Inflammatory macrophage treated with lipopolysaccharide for 1 hour (primary cell): ENCODE measurements at regions not wholly inside any gene's neighbourhood (a gene's known extent, or its start where the extent isn't known, plus 50 kb on each side); places are given as distances from the start of the nearest gene placed in this dataset.

Experiments used
- DNase-seq, 2 donors: peaks; one replicate each; pipeline ENCODE4 v3.0.0-alpha.2; 2020 to 2022

DNA sequence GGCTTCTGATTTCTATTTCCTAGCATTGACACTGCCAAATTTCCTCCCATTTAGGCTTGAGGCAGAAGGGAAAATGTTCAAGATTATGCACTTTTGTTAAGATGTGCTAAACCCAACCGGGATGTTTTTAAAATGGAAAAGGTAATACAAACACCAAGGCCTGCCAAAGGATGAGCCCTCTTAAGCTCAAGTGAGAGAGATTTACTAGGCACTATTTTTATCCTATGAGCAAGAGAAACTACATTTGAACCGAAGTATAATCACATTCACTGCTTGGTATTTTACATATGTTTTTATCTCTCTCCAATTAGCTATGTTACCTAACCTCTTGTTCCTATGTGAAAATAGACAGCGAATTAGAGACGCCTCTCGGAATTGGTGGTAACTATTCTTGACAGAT lies 295.8 kb downstream of the GABRB3 start:
- no peak for DNase-seq

DNA sequence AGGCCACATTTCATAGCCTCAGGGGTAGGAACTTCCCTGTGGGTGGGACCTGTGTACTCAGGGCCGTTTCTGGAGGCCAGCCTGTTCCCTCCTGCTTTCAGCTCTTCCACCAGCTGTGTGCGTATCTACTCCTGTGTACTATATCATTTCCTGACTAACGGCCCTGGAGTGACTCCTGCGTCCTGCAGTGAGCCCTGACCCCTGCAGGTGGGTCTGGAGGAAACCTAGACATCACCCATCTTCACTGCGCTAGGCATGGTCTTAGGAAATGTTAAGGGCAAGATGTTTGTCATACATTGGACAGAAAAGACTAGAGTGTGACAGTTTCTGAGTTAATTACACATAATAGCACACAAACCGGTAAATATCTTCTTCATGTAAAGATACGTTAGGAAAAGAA lies 297.3 kb downstream of the GABRB3 start:
- no peak for DNase-seq

DNA sequence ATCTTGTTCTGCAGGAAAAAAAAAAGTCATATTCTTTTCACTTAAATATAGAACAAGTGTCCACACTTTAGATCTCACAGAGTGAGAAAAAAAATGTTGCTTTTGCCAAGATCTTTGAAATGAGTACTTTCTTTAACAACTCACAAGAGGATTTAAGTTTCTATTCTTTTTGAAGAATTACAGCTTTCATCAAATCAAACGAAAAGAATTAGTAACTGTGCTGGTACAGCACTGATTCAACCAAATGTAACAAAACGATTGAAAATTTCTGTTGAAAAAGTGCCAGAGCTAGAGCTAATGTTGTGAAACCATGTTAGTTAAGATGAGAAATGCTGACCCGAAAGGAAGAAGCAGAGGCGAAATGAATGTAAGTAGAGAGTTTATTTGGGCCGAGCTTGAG lies 300.2 kb downstream of the GABRB3 start:
- no peak for DNase-seq

DNA sequence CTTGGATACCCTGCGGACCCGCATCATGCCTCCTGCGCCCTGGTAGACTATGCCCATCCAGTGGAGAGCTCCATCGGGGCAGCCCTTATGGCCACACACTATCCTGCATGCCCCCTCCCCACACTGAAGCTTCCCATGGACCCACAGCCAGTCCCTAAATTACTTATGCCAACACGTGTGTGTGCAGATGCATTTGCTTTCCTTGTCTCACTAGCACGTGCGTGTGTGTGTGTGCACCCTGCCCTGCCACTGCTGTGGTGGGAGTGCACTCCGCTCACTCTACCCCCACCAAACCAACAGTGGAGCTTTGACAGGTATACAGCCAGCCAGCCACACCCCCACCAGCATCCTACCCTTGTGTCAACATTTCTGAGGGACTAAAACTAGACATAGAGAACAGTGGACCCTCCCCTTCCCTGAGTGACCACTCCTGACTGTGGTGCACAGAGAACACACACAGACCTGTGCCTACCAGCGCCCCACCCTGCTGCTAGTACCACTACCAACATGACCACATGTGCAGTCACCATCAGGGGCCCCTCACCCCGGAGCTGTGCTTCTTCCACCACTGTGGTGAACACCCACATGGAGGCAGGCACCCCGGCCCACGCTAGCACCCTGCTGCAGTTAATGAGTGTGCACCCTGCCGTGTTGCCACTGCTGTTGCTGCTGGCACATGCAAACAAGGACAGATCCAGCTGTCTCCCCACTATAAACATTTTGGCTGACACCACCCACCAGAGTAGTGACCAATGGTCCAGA lies 310.8 kb downstream of the GABRB3 start:
- no peak for DNase-seq

DNA sequence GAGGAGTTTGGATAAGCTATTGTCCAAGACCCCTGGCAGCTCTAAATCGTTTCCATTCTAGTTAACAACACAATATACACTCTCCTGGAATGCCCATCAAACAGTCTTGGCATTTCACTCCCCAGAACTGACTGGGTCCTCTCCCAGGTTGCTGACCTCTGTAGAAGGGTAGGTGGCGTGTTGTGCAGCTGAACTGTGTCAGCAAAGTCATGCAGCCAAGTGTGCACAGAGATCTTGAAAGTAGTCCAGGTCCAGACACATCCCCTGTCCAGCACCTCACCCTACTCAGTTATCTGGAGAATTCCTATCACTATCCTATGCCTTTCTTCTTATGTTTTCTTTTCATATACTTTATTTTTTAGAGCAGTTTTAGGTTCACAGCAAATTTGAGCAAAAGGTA lies 312.7 kb downstream of the GABRB3 start:
- DNase-seq = no peak

DNA sequence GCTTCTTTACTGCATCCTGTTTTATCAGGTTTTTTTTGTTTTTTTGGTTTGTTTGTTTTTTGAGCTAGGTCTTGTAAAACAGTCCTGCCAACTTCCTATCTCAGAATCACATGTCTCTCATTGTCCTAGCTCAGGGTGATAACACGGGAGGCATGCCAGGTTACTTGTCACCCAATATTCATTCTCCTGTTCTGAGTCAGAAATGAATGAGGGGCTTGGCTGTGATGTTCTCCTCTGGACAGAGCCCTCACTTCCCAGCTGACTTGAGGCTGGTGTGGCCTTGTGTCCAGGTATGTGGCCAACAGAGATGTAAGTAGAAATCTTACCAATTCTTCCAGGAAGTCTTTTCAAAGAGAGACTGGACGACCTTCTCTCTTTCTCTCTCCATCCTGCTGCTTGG lies 317.0 kb downstream of the GABRB3 start:
- no peak for DNase-seq

DNA sequence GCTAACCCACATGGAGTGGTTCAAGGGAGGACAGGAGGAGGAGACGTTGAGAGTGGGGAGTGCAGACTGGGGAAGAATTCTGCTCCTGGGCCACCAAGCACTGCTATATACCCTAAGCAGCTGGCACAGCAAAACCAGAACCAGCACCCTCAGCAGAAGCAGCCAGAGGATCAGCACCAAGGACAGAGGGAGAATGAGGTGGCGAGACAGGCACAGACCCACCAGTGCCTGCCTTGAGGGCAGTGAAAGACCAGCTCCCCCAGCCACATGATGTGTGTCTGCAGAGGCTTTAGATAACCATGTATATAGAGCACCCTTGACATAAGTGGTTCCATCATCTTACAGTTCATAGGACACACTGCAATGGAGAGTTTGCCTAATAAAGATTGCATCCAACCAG lies 319.0 kb downstream of the GABRB3 start:
- no peak for DNase-seq

DNA sequence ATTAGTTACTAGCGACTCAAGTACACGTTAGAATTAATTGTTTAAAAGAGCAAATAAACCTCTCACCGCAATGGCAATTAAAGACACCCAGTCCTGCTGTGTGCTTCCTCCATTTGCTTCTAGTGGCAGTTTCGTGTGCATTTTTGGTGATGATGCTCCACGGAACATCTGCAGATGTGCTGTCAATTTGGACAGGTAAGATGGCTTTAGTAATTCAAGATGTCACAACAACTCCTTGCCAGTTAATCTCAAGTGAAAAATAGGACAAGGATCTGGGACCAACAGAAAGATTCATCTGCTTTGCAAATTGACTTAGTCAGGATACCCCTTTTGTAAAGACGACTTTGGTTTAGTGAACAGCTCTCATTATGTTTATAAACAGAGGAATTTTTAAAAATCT lies 320.9 kb downstream of the GABRB3 start:
- no peak for DNase-seq

DNA sequence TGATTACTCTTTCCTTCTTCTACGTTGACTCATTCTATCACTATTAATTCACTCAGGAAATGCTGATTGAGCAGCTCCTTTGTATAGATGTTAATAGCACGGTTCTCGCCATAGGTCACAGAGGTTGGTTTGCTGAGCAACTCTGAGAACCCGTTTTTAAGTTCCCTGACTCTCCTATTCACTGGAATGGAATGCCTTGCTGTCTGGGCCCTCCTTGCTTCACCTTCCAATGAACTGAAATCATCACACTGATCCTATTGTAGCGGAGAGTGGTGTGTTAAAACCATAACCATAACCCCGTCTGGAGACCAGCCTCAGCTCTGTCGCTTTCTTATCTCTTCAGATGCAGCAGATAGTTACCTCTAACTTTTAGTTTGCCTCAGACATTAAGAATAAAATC lies 323.6 kb downstream of the GABRB3 start:
- DNase-seq = no peak

DNA sequence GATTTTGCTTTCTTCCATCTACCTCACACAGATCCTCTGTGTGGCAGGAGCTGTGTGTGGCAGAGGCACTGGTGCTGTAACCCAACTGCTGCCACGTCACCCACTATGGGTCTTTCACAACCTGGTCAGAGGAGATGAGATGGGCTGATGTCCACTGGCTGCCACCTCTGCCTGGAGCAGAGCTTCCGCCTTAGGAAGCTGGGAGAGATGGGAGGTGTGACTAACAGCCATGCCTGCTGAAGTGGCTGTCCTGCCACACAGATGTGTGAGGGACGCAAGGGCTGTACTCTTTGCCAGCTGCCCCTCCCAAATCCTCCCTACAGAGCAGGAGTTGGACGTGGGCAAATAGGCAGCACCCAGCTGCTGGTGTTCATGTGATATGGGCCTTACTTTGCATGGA lies 329.5 kb downstream of the GABRB3 start:
- DNase-seq = no peak

DNA sequence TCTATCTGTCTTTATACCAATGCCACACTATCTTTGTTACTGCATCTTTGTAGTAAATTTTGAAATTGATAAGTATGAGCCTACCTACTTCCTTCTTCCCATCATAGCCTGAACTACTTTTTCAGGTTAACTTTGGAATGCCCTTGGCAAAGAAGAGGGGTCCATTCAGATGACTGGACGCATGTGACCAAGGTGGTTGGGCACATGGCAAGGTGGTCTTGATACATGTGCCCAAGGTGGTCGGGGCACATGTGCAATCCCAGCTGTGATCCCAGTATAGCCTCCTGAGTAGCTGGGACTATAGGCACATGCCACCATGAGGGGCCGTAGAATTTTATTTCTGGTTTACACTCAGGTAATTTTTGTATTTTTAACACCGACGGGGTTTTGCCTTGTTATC lies 330.2 kb downstream of the GABRB3 start:
- no peak for DNase-seq

DNA sequence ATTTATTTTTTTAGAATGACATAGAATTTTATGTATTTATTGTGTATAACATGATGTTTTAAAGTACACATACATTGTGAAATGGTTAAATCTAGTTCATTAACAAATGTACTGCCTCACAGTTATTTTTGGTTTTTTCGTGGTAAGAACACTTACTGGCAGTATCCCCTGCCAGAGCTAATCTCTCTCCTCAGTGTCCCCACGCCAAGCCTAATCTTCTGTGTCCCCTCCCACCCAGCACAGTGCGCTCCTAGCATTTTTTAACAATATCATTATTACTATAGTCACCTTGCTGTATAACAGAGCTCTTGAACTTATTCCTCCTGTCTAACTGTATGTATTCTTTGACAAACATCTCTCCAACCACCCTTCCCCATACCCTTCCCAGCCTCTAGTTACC lies 333.2 kb downstream of the GABRB3 start:
- DNase-seq = no peak

DNA sequence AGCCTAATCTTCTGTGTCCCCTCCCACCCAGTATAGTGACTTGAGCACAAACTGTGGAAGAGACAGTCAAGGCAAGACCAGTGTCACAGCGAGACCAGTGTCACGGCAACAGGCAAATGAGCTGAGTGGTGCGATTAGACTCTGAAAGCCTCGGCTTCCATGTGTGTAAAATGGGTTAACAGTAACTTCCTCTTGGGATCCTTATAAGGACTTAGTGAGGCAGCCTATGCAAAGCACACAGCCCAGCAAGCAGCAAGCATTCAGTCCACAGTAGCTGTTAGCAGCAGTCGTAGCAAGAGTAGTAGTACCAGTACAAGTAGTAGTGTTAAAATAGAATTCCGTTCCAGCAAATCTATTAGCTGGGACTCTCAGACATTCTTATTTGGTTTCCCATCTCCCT lies 334.1 kb downstream of the GABRB3 start:
- DNase-seq = no peak

DNA sequence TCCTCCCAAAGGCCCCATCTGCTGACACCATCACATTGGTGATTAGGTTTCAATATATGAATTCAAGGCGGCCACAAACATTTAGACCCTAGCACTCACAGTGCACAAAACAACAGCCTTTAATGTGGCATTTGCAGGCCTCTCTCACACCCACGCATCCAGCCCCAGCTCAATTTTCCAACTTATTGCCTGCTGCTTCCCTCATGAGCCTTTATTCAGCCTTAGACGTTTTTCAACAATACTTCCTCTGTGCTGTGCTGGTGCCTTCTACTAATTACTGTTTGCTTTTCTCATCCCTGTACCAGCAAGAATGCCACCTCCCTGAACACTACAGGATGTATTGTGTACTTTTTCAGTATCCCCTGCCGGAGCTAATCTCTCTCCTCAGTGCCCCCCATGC lies 334.6 kb downstream of the GABRB3 start:
- no peak for DNase-seq

DNA sequence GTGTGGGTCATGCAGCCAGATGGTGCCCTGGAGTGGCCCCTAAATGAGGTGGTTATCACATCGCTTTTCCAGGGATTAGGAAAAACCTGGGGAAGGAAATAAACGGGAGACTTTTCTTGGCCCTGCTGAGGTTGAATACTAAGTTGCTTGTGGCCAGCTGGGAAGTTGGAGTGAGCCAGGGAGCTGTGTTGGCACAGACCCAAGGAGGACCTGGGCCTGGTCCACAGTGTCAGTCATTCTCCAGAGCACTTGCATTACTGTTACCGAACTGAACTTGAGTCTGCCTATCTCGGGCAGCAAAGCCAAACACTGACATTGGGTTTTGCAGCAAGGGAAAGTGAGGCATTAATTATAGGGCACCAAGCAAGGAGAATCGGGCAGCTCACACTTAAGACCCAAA lies 339.0 kb downstream of the GABRB3 start:
- DNase-seq = no peak

DNA sequence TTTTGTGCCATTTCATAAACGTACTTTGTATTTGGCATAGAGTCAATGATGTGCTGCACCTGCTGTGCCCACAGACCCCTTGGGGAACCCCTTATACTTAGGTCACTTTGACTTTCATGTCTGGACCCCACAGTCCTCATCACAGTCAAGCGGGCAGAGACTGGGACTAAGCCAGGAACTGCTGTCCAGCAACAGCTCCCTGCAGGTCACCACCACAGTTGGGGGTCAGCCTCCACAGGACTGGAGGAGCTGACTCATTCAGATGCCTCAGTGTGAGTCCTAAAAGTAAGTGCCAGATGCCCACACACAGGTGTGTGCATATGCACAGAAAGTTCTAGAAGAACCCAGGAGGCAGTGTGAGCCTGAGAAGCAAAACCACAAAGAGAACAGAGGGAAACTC lies 339.8 kb downstream of the GABRB3 start:
- no peak for DNase-seq

DNA sequence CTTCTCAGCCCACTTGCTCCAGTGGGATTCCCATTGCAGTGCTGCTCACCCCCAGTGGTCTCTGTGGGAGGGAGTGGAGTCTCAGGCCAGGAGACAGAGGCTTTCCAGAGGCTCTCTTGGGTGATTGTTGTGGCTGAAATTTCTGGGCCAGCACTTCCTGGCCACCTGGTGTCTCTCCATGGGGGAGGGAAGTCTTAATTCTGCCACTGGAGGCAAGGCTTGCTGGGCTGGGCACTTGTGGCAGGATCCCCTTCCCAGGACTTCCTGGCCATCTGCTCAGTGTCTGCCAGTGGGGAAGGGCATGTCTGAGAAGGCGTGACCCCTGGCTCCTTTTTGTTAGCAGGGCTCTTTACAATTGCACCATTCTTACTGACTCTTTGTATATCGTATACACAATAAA lies 351.8 kb downstream of the GABRB3 start:
- no peak for DNase-seq

DNA sequence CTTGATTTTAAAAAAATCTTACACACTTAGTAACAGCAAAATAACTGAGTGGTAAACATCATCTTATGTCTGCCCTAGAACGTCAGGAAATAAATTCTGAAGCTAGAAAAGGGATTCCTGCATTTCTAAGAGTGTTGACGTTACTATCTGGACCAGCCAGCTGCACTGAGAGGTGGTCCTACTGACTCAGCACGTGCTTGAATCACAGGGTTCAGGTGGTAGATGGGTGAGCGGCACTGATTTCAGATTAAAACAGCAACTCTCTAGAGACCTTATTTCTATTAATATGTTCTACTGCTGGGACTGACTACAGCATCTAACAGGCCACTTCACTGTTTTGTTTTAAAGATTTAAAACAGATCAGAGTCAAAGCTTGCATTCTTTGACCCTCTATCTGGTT lies 377.2 kb downstream of the GABRB3 start:
- DNase-seq = no peak

DNA sequence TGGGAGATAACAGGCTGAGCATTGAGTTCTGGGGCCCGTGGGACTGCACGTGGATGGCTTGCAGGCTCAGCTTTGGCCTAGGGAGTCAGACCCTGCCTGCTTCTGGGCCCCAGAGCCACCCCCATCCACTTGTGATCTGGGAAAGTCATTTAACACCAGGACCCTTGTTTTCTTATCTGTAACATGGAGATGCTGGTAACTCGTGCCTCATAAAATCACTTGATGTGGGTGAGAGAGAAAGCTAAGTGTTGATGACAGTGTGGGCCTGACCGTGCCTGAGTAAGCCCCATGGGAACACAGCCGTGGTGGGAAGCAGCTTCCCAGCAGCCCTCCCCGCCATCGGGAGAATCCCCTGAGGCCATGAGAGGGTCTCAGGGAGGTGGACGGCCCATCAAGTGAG lies 378.1 kb downstream of the GABRB3 start:
- DNase-seq = no peak

DNA sequence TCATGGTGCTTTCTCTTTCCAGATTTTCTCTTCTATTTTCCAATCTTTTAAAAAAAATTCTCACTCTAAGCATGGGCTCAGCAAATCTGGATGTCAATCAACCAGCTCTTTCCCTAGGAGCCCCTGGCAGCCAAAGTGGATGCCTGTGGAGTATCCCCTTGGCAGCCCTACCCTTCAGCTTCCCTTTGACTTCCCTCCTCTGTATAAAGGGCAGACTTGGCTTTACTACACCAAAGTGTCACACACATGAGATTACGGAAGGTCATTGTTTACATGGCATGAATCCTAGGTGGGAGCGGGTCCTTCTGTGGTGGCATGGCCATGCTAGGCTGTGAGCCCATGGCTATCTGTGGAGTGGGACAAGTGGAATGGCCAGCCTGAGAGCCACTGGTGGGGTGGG lies 379.9 kb downstream of the GABRB3 start:
- DNase-seq = no peak

DNA sequence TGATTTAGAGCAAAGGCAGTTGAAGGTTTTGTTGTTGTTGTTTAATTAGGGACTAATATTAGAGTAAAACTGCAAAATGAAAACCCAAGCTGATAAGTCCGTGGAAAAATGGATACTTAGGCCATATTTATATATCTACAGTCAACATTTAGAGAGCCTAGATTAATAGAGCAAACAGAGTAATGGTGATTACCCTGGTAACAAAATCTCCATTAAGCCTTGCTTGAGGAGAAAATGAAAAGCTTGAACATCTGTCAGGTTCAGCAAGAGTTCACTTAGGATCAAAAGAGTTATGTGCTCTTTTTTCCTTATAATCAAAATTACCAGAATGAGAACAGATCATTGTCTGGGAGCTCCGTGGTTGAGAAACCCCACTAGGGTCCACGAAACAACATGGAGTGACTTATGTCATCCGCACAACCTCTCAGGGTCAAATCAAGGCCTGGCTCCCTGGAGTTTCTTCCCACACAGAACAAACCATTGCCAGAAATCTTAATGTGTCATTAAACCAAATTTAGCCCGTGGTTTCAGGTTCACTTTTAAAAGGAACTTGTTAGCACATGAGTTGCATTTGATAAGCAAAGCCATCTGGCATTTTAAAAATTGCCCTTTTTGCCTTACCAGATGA lies 381.2 kb downstream of the GABRB3 start:
- DNase-seq = no peak

DNA sequence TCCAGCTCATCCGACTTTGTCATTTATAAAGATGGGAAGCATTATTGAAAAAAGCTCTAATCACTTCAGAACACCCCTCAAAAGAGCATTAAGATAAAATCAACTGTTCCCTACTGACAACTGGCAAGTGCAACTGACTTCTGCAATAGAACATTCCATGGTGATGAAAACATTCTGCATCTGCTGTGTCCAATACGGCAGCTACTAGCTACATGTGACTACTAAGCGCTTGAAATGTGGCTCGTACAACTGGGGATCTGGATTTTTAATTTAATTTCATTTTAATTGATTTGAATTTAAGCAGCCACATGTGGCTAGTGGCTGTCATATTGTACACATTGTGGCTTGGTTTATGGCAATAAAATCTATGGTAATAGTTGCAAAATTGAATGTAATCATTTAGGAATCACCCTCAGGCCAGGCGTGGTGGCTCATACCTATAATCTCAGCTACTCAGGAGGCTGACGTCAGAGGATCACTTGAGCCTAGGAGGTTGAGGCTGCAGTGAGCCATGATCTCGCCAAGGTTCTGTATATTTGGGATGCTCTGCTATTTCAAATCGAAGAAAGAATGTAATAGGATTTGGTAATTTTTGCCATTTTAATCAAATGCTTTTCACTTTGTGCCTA lies 390.3 kb downstream of the GABRB3 start:
- DNase-seq = no peak

DNA sequence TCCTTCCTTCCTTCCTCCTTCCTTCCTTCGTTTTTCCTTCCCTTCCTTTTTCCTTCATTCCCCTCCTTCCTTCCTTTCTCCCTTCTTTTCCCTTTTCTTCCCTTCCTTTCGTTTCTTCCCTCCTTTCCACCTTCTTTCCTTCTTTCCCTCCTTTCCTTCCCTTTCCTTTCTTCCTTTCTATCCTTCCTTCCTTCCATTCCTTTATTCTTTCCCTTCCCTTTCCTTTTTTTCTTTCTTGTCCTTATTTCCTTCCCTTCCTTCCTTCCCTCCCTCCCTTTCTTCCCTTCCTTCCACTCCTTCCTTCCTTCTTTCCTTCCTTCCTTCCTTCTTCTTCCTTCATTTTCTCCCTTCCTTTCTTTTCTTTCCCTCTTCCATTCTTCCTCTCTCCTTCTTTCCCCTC lies 394.6 kb downstream of the GABRB3 start:
- no peak for DNase-seq

DNA sequence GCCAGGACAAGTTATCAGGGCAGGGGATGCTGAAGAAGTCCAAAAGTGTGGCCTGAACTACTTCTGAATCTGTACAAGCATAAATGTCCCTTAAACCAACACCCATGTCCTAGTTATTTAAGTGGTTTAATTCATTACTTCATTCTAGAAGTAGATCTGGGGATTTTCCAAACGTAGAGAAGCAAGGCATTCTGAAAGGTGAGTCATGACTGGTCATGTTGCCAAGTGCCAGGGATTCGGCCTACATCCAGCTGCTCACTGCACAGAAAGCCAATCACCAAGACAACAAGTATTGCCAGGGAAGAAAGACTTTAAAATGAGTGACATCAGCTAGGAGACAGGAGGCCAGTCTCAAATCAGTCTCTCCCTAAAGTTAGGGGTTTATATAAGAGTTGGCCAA lies 396.6 kb downstream of the GABRB3 start:
- DNase-seq = no peak

DNA sequence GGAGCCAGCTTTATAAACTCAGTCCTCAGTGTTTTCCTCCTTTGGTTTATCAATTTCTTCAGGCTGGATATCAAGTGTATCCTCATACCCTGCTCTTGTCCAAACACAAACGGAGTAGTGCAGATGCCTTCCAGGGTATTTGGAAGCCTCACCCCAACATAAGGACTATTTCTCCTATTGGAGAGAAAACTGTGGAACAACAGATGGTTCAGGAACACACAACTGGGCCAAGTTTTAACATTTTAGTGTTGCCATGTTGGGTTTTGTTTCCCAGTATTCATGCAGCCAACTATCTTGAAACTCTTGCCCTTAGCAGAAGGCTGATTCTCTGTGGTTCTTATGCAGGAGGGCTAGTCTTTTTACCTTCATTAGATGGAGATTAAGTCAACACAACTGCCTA lies 398.1 kb downstream of the GABRB3 start:
- no peak for DNase-seq
